ENCODE measurements at regions not wholly inside any gene's neighbourhood (a gene's known extent, or its start where the extent isn't known, plus 50 kb on each side); places are given as distances from the start of the nearest gene placed in this dataset.

DNA sequence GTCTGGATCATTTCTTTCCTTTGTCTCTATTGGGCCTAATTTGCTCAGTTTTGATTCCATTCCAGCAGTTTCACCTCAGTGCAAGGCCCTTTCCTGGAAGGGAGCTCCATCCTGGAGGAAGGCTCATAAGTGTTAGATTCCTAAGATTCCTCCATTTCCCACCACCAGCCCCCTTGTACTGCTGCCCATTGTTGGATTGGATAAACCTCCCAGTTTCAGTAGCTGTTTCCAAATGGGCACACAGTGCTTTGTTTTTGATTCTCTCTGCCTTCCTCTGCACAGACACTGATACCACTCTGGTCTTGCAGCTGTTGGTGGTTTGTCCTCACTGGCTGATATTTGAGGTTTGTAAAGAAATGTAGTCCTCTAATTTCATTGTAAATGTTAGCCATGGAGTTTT lies 158.9 kb downstream of the SLC15A5 start:
- no peak for TF ChIP-seq ZNF274 (IDR thresholded peaks at IDR 0.05; ENCODE audit: low read depth, low read length)
- no peak for TF ChIP-seq YY1 (IDR thresholded peaks at IDR 0.05; ENCODE audit: insufficient read depth, insufficient read length)
- TF ChIP-seq SUZ12 (IDR thresholded peaks at IDR 0.05; ENCODE audit: extremely low read depth, insufficient read depth, insufficient read length): no peak
